Dedifferentiated amniotic fluid mesenchymal stem cell (primary cell): ENCODE measurements at regions not wholly inside any gene's neighbourhood (a gene's known extent, or its start where the extent isn't known, plus 50 kb on each side); places are given as distances from the start of the nearest gene placed in this dataset.

ENCODE experiments used
- DNase-seq: peaks from one replicate; pipeline ENCODE4 v3.0.0-alpha.2; 2016; ENCODE audit errors: extremely low spot score

GRCh38 chr11:109165035-109165434 is 257.0 kb upstream of the C11orf87 start:
- DNase-seq = no peak

DNA sequence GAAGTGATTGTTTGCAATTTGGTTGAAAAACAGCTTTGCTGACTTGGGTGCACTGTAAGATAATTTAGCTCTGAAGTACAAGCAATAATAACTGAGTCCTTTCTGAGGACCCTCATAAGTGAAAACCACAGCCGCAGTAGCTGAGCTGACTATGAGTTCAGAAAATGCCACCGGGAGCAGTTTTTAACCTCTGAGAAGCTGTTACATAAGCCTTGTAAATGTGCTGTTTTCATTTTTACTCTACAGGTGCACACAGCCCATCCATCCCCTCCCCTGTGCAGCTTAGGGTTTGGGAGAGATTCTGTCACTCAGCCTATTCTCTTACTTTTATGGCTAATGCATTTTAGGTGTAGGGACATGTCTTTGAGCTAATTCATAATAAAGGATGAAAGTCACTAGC is 255.5 kb upstream of the C11orf87 start:
- no peak for DNase-seq

GRCh38 chr11:109173504-109173903 is 248.5 kb upstream of the C11orf87 start:
- no peak for DNase-seq

GRCh38 chr11:109184376-109184775 is 237.6 kb upstream of the C11orf87 start:
- no peak for DNase-seq

GRCh38 chr11:109192864-109193263 is 229.1 kb upstream of the C11orf87 start:
- DNase-seq = no peak

GRCh38 chr11:109193880-109194279 is 228.1 kb upstream of the C11orf87 start:
- no peak for DNase-seq

DNA sequence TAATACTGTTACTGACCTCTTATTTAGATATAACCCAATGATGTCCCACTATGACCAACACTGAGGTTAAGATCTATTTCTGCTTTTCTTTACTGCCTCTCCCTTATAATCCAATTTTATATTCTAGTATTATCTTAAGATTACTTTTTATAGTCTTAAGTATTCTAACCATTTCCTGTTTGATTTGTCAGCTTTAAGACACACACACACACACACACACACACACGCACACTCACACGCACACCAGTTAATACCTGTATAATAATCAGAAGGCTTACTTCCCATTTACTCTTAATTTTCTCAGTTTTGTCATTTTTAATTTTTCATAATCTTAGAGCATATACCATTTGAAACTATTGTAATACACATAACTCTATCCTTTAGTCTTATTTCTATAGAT is 226.0 kb upstream of the C11orf87 start:
- DNase-seq = no peak

DNA sequence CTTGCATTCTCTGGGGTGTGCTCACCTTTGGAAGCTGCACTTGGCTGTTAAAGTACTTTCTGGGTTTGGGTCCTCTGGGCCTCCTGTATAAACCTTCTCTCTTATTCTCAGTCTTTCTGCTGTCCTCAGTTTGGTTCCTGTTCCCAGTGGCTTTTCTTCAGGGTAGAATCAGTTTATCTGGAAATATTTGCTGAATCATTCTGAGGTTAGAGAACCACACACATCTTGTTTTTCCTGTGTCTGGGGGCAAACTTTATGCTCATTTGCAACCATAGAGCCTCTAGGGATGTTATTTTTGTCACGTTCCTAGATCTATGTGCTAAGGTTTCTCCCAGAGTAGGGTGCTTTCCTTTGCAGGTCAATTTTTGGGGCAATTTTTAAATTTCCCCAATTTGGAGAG is 224.3 kb upstream of the C11orf87 start:
- no peak for DNase-seq

DNA sequence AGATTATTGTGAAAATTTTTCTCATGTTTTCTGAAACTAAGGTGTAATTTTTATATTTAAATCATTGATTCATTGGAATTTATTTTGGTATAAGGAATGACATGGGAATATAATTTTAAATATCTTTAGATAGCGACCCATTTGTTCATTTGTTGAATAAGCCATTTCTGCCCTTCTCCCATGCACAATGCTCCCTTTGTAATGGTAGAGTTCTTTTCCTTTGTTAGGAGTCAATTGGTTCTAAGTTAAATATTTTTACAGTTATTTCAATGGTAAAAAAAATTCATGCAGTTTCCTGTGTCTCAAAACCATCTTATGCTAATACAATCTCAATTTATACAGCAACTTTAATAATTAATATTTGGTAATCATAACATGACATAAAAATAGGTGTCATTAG is 218.8 kb upstream of the C11orf87 start:
- no peak for DNase-seq

GRCh38 chr11:109205312-109205711 is 216.7 kb upstream of the C11orf87 start:
- no peak for DNase-seq

DNA sequence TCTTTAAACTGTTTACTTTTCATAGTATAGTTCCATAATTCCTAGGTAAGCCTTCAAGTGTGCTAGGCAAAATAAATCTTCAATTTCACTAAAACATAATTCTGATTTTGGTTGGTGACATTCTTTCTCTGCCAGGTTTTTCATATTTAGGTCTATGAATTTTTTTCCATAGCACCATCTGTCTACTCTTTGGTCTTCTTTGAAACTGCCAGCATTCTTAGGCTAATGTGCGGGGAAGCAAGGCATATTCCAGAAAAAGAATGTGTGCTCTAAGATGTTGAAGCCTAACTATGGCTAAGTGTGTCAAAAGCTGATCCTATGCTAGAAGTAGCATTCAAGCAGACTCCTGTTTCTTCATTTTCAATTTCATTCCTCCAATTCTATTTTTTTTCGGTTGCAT is 213.9 kb upstream of the C11orf87 start:
- DNase-seq = no peak

GRCh38 chr11:109209572-109209971 is 212.4 kb upstream of the C11orf87 start:
- no peak for DNase-seq

DNA sequence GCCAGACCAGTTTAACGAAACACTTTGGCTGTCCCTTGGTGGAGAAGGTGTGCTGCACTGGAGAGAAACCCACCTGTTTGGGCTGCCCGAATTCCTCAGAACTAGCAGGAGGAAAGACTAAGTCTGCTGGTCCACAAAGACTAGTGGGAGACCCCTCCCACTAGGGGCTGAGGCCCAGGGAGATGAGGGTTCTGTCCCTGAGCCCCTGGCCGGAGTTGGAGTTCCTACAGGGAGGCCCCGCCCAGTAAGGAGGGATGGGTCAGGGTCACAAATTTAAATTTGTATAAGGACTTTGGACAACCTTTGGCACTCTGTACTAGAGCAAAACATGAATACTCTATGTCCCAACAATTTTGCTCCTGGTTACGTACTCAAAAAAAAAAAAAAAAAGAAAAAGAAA is 200.8 kb upstream of the C11orf87 start:
- DNase-seq = no peak

DNA sequence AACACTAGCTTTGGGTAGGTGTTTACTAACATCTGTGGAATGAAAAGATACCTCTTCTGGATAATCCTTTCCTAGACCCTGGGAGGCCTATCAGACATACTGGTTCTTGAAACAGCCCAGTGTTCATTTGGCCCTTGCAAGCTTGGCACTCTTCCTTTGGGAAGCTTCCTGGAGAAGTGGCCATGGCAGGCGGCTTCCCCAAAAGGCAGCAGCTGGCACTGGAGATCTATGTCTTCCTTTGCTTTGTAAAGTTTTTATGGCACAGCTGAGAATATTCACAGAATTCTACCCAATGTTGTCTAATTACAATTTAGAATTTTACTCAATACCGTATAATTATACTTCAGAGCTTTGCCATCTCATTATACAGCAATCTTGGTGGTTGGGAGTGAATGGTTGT is 199.2 kb upstream of the C11orf87 start:
- no peak for DNase-seq

GRCh38 chr11:109223451-109223850 is 198.5 kb upstream of the C11orf87 start:
- DNase-seq = no peak

- DNase-seq = no peak
Measured at GRCh38 chr11:109229682-109230081, 192.3 kb upstream of the C11orf87 start.

GRCh38 chr11:109236188-109236587 is 185.8 kb upstream of the C11orf87 start:
- no peak for DNase-seq

GRCh38 chr11:109236696-109237095 is 185.3 kb upstream of the C11orf87 start:
- DNase-seq = no peak

DNA sequence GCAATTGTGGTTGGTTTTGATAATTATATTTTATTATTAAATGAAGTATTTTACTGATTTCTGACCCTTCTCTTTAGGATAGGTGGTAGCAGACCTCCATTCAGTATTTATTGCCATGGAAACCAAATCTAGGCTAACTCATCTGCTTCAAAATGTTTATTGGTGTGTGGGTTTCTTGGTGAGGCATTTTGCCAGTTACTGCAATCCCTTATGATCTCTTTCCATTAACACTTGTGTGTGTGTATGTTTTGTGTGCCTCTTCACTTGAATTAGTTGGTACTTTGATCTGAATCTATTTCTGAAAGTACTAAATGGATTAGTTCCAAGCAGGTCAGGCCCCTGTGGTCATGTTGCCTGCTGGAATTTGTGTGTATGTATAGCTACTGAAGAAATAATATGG is 184.4 kb upstream of the C11orf87 start:
- DNase-seq = no peak

DNA sequence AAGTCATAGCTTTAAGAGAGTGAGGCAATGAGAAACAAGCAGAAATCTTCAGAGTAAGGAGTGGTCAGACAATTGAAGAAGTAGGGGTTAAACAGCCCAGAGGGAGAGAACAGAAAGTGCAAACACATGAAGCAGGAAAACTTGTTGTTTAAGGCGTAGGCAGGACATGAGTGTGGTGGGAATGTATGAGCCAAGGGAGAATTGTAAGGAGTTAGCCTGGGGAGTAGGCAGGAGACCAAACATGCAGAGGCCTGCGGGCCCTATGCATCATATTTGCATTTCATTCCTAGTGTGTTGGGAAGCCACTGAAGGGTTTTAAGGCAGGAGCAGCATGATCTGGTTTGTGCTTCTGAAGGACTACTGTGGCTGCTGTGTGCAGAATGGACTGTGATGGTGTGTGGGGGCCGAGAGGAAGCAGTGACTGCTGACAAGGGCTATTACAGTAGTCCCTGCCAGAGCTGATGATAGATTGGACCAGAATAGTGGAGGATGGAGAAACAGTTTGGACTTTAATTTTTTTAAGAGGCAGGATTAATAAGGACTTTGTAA is 179.9 kb upstream of the C11orf87 start:
- no peak for DNase-seq

DNA sequence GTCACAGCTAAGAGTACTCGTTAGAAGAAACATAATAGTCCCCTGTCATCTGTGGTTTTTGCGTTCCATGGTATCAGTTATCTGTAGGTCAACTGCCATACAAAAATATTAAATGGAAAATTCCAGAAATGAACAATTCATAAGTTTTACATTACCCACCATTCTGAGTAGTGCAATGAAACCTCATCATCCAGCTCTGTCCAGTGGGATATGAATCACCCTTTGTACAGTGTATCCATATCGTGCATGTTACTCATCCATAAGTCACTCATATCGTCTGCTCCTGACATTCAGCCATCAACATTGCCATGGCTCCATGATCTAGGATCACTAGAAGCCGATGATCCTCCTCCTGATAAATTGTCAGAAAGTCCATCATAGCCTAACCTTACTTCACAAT is 174.9 kb upstream of the C11orf87 start:
- no peak for DNase-seq

DNA sequence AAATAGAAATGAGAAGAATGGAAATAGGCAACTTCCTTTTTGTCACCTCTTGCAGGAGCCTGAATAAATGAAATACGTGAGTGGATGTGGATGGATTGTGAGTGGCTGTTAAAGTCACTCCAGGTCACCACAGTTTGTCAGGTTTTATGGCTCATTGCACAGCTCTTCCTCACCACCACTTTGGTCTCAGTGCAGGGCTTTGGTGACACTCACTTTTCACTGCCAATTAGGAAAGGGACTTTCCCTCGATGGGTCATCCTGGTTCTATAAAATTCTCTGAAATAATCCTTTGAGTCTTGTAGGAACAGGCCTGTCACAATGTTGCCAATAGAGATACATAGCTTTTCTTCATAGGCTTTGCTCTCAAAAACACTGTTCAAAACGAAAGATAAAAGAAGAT is 172.4 kb upstream of the C11orf87 start:
- DNase-seq = no peak

DNA sequence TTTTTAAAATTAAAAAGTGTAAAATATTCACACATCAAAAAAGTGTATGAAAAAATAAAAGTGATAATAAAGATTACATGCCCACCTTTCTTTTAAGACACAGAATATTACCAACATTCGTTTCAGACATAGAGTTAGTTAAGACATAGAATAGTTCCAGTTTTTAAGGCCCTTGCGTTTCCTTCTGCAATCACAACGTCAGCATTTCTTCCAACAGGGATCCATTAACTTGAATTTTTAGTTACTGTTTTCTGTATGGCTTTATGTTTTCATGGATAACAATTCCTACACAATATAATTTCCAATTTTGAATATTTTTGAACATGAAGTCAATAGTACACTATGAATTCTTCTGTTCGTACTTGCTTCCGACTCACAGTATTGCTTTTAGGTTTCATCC is 170.8 kb upstream of the C11orf87 start:
- no peak for DNase-seq

DNA sequence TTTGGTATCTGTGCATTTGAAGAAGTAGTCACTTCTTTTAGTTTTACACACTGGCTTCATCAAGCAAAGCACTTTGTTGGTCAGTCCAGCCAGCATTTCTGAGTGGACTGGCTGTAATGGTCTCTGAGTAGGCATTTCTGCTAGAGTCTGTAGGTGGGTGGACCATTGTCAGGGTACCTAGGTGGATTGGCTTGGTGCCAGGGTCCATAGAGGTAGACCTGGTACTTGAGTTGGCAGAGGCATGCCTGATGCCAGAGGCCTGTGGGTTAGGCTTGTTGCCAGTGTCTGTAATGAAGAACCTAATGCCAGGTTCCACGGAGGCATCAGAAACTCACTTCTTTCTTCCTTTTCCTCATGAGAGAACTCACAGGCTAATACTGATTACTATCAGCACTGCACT is 157.9 kb upstream of the C11orf87 start:
- DNase-seq = no peak
